HL-60/S4 treated with retinoic acid at 250 ng/mL for 4 days and 3 days (cell line): ENCODE measurements at regions not wholly inside any gene's neighbourhood (a gene's known extent, or its start where the extent isn't known, plus 50 kb on each side); places are given as distances from the start of the nearest gene placed in this dataset.

Source experiments
- in situ Hi-C: fragments of 300-500 bp; cut with MboI; formaldehyde crosslinking; loops from 2 replicates; pipeline ENCODE4 v1.7.0; 2022; ENCODE audit warnings: low sequenced_read_pairs

- in situ Hi-C loops, result no loop called here
Observed at GRCh38 chr11:81476345-81476744, 1257.3 kb downstream of the FAM181B start.

GRCh38 chr11:81472646-81473045, 1261.0 kb downstream of the FAM181B start:
- in situ Hi-C loops, result no loop called here

- in situ Hi-C loops, result no loop called here
Observed at GRCh38 chr11:81470446-81470845, 1263.2 kb downstream of the FAM181B start.

- in situ Hi-C loops, result no loop called here
Observed at GRCh38 chr11:81459766-81460306, 1273.8 kb downstream of the FAM181B start.

GRCh38 chr11:81449588-81450156, 1284.0 kb downstream of the FAM181B start:
- in situ Hi-C loops, result no loop called here

GRCh38 chr11:81444297-81444696, 1289.4 kb downstream of the FAM181B start:
- in situ Hi-C loops, result no loop called here

- in situ Hi-C loops, result no loop called here
Observed at GRCh38 chr11:81432333-81432732, 1301.3 kb downstream of the FAM181B start.

GRCh38 chr11:81424822-81425221, 1308.8 kb downstream of the FAM181B start:
- in situ Hi-C loops, result no loop called here

- in situ Hi-C loops, result no loop called here
Observed at GRCh38 chr11:81422402-81422801, 1311.3 kb downstream of the FAM181B start.

- in situ Hi-C loops, result no loop called here
Observed at GRCh38 chr11:81421251-81421860, 1312.3 kb downstream of the FAM181B start.

GRCh38 chr11:81420668-81421250, 1312.9 kb downstream of the FAM181B start:
- in situ Hi-C loops, result no loop called here

GRCh38 chr11:81397316-81397715, 1336.3 kb downstream of the FAM181B start:
- in situ Hi-C loops, result no loop called here

- in situ Hi-C loops, result no loop called here
Observed at GRCh38 chr11:81394311-81394710, 1339.4 kb downstream of the FAM181B start.

- in situ Hi-C loops, result no loop called here
Observed at GRCh38 chr11:81388326-81388725, 1345.3 kb downstream of the FAM181B start.

- in situ Hi-C loops, result no loop called here
Observed at GRCh38 chr11:81380395-81380794, 1353.3 kb downstream of the FAM181B start.

GRCh38 chr11:81377418-81377817, 1356.2 kb downstream of the FAM181B start:
- in situ Hi-C loops, result no loop called here

- in situ Hi-C loops, result no loop called here
Observed at GRCh38 chr11:81373986-81374385, 1359.7 kb downstream of the FAM181B start.

- in situ Hi-C loops, result no loop called here
Observed at GRCh38 chr11:81368192-81368591, 1365.5 kb downstream of the FAM181B start.

GRCh38 chr11:81365496-81365895, 1368.2 kb downstream of the FAM181B start:
- in situ Hi-C loops, result no loop called here

GRCh38 chr11:81359476-81359875, 1374.2 kb downstream of the FAM181B start:
- in situ Hi-C loops, result no loop called here

- in situ Hi-C loops, result no loop called here
Observed at GRCh38 chr11:81345609-81346008, 1388.1 kb downstream of the FAM181B start.

- in situ Hi-C loops, result no loop called here
Observed at GRCh38 chr11:81342966-81343365, 1390.7 kb downstream of the FAM181B start.
